Femur (tissue), 1 donor: ENCODE measurements at regions not wholly inside any gene's neighbourhood (a gene's known extent, or its start where the extent isn't known, plus 50 kb on each side); places are given as distances from the start of the nearest gene placed in this dataset.
"Not testable (repeated sequence)": the region's sequence is repeated elsewhere in the genome, so short reads cannot be mapped to it uniquely, and the experiment has no call there.

Experiments used
- DNase-seq: peaks from one replicate; pipeline ENCODE4 v3.0.0-alpha.2; 2017

- peak; percentile 91 for DNase-seq
Measured at GRCh38 chr17:47066841-47067682, 88.0 kb upstream of the RPRML start.

- DNase-seq, result no peak
Measured at GRCh38 chr17:47066095-47066494, 87.0 kb upstream of the RPRML start.

GRCh38 chr17:47064684-47065083 is 85.6 kb upstream of the RPRML start:
- DNase-seq, result no peak

GRCh38 chr17:47063475-47063874 is 84.4 kb upstream of the RPRML start:
- no peak for DNase-seq

- not testable (repeated sequence) for DNase-seq
Measured at GRCh38 chr17:47062851-47063250, 83.8 kb upstream of the RPRML start.

- not testable (repeated sequence) for DNase-seq
Measured at GRCh38 chr17:47060005-47060404, 81.0 kb upstream of the RPRML start.

GRCh38 chr17:47057830-47058229 is 78.8 kb upstream of the RPRML start:
- DNase-seq, result no peak

- not testable (repeated sequence) for DNase-seq
Measured at GRCh38 chr17:47057279-47057678, 78.2 kb upstream of the RPRML start.

- not testable (repeated sequence) for DNase-seq
Measured at GRCh38 chr17:47056687-47057086, 77.6 kb upstream of the RPRML start.
